Forelimb muscle (tissue), 1 donor: ENCODE measurements at regions not wholly inside any gene's neighbourhood (a gene's known extent, or its start where the extent isn't known, plus 50 kb on each side); places are given as distances from the start of the nearest gene placed in this dataset.
"Not testable (repeated sequence)": the region's sequence is repeated elsewhere in the genome, so short reads cannot be mapped to it uniquely, and the experiment has no call there.

Experiments
- DNase-seq: peaks from one replicate; pipeline ENCODE4 v3.0.0-alpha.2; 2013; ENCODE audit warnings: low read depth

- no peak for DNase-seq
Observed at GRCh38 chr12:116361414-116362223, 84.1 kb upstream of the MED13L start.

DNA sequence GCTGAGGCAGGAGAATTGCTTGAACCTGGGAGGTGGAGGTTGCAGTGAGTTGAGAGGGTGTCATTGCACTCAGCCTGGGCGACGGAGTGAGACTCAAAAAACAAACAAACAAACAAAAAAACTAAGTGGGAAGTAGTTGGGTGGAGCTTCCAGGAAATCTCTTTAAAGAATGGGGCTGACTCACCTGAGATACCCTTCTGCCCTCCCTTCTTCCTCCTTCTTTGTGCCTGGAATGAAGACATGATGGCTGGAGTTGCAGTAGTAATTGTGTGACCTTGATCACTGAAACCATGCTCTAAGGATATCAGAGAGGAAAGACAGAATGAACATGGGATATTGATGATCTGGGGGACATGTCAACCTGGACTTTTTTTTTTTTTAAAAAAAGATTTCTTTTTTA lies 87.6 kb upstream of the MED13L start:
- DNase-seq = no peak

GRCh38 chr12:116365606-116366455 lies 88.3 kb upstream of the MED13L start:
- no peak for DNase-seq

DNA sequence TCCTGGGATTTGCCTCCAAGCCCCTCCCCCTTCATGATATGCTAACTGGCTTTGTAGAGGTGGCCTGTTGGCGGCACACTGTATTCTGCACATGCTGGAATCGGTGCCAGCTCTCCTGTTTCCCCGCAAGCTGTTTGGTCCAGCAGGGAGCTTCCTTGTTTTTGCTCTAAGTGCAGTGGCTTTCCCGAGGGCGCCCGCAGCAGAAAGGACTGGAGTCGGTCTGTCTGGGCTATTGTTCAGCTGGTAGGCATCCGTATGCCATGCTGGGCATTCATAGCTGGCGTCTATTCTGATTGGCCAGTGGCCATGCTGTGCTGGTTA lies 88.9 kb upstream of the MED13L start:
- no peak for DNase-seq

DNA sequence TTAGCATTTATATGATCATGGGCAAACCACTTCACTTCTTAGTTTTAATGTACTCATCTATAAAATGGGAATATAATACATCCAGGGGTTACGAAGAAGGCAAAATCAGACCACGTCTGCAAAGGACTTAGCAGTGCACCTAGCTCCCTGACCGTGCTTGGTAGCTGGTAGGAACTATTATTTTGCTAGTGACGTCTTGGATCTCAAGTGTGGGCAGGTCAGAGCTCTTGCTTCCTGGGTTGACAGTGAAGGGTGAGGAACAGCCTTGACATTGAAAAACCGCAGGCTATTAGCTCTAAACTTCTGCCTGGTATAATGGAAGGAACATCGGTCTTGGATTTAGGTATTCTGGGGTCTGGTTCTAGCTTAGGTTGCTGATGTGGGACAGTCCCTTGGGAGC lies 89.3 kb upstream of the MED13L start:
- DNase-seq = no peak

GRCh38 chr12:116368196-116369194 lies 91.0 kb upstream of the MED13L start:
- no peak for DNase-seq

DNA sequence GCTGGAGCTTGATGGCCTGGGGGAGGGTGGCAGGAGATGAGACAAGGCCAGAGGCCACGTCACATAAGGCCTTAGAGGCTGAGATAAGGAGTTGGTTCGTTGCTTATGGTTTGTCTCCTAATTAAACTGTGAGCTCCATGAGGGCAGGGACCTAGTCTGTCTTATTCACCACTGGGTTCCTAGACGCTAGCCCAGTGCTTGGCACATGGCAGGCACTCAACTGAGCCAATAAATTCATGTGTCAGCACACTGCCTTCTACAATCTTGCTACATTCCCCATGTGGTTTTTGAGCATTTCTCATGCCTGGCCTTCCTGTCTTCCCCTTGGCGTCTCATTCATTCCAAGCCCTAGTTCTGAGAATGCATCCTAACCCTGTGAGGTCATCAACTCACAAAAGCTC lies 92.5 kb upstream of the MED13L start:
- DNase-seq = no peak

DNA sequence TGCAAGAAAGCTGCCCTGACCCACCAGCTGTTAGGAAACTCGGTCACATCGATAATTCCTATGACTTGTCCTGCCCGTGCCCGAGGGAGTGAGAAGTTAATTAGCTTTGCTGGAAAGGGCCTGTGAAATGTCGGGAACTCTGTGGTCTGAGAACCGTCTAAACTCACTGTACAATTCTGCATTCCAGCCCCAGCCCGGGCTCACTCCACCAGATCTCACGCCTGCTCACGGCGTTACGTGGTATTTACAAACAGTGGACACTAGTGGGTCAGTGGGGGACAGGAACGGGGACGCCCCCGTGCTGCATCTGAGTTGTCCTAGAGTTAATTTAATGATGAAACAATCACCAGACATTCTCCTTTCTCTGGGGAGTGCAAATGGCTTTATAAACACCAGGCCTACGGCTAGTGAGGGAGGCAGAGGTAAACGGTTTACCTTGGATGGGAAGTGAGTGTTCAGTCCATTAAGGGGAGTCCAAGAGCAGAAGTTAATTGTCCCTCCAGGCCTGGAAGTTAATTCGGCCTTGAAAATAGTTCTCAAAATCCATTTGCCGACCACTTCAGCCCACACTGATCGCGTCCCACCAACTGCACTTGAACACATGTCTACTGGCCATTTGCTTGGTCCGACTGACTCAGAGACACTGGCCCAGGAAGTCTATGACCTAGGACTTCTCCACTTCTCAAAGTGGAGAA lies 93.5 kb upstream of the MED13L start:
- DNase-seq = no peak

- DNase-seq = no peak
Observed at GRCh38 chr12:116372815-116373214, 95.3 kb upstream of the MED13L start.

DNA sequence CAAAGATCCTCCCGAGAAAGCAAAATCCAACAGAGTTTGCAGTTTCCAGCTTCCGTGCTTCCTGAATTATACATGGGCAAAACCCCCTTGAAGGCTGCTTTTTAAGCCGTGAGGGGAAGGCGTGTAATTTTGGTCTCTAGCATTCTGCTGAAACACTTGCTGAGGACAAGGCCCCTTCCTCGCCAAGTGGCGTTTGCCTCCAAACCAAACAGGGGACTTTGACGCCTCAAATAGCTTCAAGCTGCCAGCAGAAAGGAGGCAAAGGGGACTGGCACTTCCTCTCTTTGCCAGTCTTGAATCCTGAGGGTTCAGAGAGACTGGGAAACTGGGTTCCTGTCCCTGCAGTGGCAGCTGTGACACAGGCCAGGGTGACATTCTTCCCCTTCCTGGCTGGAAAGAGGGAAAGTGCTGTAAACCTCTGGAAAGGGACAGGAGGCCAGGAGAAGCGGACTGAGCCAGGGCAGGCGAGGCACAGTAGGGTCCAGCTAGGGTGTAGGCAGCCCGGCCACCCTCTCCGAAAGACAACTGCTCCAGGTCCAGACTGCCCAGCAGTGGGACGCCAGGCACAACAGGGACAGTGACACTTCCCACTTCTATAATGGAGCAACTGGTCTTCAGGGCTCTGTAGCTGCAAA lies 96.2 kb upstream of the MED13L start:
- DNase-seq = no peak

DNA sequence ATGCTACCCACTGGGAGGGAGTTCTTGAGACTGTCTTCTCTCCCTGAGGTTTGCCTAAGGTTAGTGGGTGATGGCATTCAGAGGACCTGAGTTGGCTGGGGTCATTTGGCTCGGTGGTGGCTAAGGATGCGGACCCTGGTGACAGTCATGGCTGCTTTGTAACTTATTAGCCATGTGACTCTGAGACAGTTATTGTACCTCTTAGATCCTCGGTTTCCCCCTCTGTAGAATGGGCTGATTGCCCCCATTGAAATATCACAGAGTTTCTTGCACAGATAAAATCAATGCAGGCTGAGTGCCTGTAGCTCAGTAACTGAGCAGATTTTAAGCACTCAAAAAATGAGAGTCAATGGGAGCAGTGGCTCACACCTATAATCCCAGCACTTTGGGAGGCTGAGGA lies 96.7 kb upstream of the MED13L start:
- no peak for DNase-seq

- DNase-seq = no peak
Observed at GRCh38 chr12:116375278-116375842, 97.9 kb upstream of the MED13L start.

DNA sequence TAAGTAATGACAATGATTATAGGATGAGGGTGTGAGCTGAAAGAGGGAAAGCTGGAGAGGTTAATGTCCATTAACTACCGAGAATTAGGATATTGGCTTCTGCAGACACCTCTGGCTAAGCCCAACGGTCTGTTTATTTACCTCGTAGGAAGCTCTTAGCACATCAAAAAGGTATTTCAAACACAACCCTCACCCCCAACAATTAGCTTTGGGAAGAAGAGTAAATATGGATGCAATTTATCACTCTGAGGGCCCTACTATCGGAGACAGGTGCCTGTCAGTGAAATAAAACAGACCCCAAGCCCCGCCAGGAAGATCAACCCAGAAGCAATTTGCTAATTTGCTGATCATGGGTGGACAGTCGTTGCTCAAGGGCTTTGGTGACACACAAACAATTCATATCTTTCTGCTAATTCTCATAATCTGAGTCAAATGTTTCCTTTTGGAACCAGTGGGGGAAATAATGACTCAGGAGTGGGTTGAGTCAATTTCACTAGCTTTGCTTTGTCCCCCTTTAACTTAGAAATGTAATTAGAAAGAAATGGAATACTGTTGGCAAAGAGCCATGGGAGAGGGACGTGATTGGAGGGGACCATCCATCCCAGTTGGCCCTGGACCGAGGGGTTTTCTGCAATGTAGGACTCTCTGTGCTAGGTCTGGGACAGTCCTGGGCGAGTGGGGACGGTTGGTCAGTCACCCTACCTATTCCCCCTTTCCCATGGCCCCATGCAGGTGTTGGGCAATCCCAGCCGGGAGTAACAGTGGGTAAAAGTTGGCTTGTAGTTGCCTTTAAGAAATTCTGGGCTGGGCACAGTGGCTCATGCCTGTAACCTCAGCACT lies 99.1 kb upstream of the MED13L start:
- no peak for DNase-seq

GRCh38 chr12:116377194-116377571 lies 99.7 kb upstream of the MED13L start:
- not testable (repeated sequence) for DNase-seq

- no peak for DNase-seq
Observed at GRCh38 chr12:116378002-116378401, 100.5 kb upstream of the MED13L start.

GRCh38 chr12:116380108-116380507 lies 102.6 kb upstream of the MED13L start:
- DNase-seq = no peak

DNA sequence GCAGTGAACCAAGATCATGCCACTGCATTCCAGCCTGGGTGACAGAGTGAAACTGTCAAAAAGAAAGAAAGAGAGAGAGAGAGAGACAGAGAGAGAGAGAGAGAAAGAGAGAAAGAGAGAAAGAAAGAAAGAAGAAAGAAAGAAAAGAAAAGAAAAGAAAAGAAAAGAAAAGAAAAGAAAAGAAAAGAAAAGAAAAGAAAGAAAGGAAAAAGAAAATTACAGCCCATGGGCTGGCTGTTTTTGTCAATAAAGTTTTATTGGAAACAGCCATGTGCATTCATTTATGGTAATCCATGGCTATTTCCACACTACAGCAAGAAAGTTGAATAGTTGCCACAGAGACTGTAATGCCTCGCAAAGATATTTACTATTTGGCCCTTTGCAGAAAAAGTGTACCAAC lies 103.2 kb upstream of the MED13L start:
- not testable (repeated sequence) for DNase-seq

DNA sequence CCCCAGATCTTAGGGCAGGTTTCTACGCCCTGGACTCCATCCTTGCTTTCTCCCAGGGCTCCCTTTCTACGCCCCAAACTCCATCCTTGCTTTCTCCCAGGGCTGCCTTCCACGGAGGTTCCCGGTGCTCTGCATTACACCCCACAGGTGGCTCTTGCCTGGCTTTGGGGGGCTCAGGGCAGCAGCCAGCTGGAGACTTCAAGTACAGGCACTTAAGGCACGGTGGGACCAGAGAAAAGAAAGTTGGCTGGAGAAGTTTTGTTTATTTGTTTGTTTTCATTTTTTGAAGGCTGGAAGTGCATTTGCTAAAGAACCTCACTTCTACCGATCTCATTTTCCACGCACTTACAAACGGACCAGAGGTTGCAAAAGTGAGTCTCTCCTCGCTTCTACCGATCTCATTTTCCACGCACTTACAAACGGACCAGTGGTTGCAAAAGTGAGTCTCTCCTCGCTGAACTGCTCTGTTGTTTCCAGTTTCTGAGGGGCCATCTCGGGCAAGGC lies 103.8 kb upstream of the MED13L start:
- no peak for DNase-seq
